Endothelial cell of umbilical vein (primary cell): ENCODE measurements at regions not wholly inside any gene's neighbourhood (a gene's known extent, or its start where the extent isn't known, plus 50 kb on each side); places are given as distances from the start of the nearest gene placed in this dataset.

Source experiments
- BruUV-seq: library from RNA; stranded (reverse); fragments of 400-500 nt; replicated peaks from 2 replicates; lab custom pipeline; 2021; lab: Mats Ljungman, UMichigan
- CTCF ChIA-PET: fragments of 300-600, 350-600 bp; sonication (Branson Sonifier 250); formaldehyde crosslinking; loops from one replicate; lab custom pipeline; 2021; ENCODE audit warnings: antibody characterized with exemption, inconsistent platforms; lab: Charles Lee
- POLR2A ChIA-PET: fragments of 300-600, 350-600 bp; sonication (Branson Sonifier 250); formaldehyde crosslinking; loops from one replicate; lab custom pipeline; 2021; ENCODE audit warnings: antibody characterized with exemption, inconsistent platforms; lab: Charles Lee
- DNase-seq: peaks from one replicate; pipeline ENCODE4 v3.0.0-alpha.2; 2011; ENCODE audit warnings: low read depth, low spot score
- FAIRE-seq: peaks from 2 replicates; lab custom pipeline; 2011; peaks lifted over from hg19 to GRCh38; lab: Jason Lieb, UNC
- H2AFZ ChIP-seq: 2 replicates; pipeline ENCODE4 v1.6.0; 2012; ENCODE audit warnings: low read depth, low read length, control low read depth, inconsistent platforms
- H3K27ac ChIP-seq: 2 replicates; pipeline ENCODE4 v1.5.1; 2011; ENCODE audit warnings: low read depth, mild to moderate bottlenecking, control low read depth, low read length, moderate library complexity; ENCODE audit not compliant: insufficient read depth
- H3K27me3 ChIP-seq, 2 experiments: 2 replicates each; pipeline versions ENCODE4 v1.6.0 to v1.6.1; 2011; ENCODE audit warnings: low read length in 2 of 2, mixed read lengths in 1 of 2; ENCODE audit not compliant: control insufficient read depth in 2 of 2, insufficient read depth in 2 of 2
- H3K36me3 ChIP-seq, 2 experiments: 2 replicates in 1 of 2; 3 replicates in 1 of 2; pipeline ENCODE4 v1.5.1; 2011; ENCODE audit warnings: low read length in 2 of 2, mild to moderate bottlenecking in 1 of 2, moderate library complexity in 1 of 2; ENCODE audit not compliant: control insufficient read depth in 2 of 2, insufficient read depth in 2 of 2; ENCODE audit errors: extremely low read depth in 1 of 2
- H3K4me1 ChIP-seq: 3 replicates; pipeline ENCODE4 v1.5.1; 2011; ENCODE audit warnings: mild to moderate bottlenecking, low read length; ENCODE audit not compliant: control insufficient read depth, insufficient read depth; ENCODE audit errors: extremely low read depth
- H3K4me2 ChIP-seq: 2 replicates; pipeline ENCODE4 v1.6.1; 2011; ENCODE audit warnings: low read length, control low read depth, mixed read lengths; ENCODE audit not compliant: insufficient read depth
- H3K4me3 ChIP-seq, 3 experiments: fragments of 200-600 bp in 1 of 3; sonication (generic), shearing (Covaris generic) in 1 of 3; replicated peaks in 1 of 3; 2 replicates each; pipeline ENCODE4 v1.5.1; 2011 to 2016; ENCODE audit warnings: control low read depth in 3 of 3, low read length in 3 of 3, mild to moderate bottlenecking in 2 of 3, inconsistent platforms in 1 of 3, low read depth in 1 of 3, moderate library complexity in 1 of 3; ENCODE audit not compliant: insufficient read depth in 1 of 3
- H3K79me2 ChIP-seq: 2 replicates; pipeline ENCODE4 v1.6.0; 2012; ENCODE audit warnings: low read length, inconsistent platforms; ENCODE audit not compliant: control insufficient read depth, insufficient read depth
- H3K9ac ChIP-seq: replicated peaks from 2 replicates; pipeline ENCODE3; 2011; ENCODE audit warnings: low read length, control low read depth; ENCODE audit not compliant: insufficient read depth; ENCODE audit errors: extremely low read depth
- H3K9me1 ChIP-seq: replicated peaks from 3 replicates; pipeline ENCODE4 v1.6.0; 2011; ENCODE audit warnings: mild to moderate bottlenecking, low read length; ENCODE audit not compliant: control insufficient read depth, insufficient read depth; ENCODE audit errors: extremely low read depth
- H3K9me3 ChIP-seq: replicated peaks from 2 replicates; pipeline ENCODE4 v1.5.1; 2012; ENCODE audit warnings: low read length, inconsistent platforms; ENCODE audit not compliant: control insufficient read depth, insufficient read depth
- H4K20me1 ChIP-seq: replicated peaks from 2 replicates; pipeline ENCODE3; 2011; ENCODE audit warnings: mild to moderate bottlenecking, low read length; ENCODE audit not compliant: control insufficient read depth, insufficient read depth; ENCODE audit errors: extremely low read depth
- EZH2 ChIP-seq: IDR thresholded peaks from 2 replicates; pipeline ENCODE4 v1.6.1; 2012; ENCODE audit warnings: borderline replicate concordance, low read depth, mild to moderate bottlenecking, moderate library complexity, low read length, inconsistent platforms; ENCODE audit not compliant: severe bottlenecking
- MYC ChIP-seq: IDR thresholded peaks from one replicate; pipeline ENCODE4 v1.6.1; 2011; ENCODE audit warnings: mild to moderate bottlenecking, low read depth, low read length
- POLR2A ChIP-seq: IDR thresholded peaks from 2 replicates; pipeline ENCODE4 v1.6.1; 2012; ENCODE audit warnings: low read depth, mild to moderate bottlenecking, control low read depth, low read length
- dilution Hi-C: fragments of 300-500 bp; cut with MboI; formaldehyde crosslinking; loops from one replicate; pipeline ENCODE4 v1.15.0; 2019; ENCODE audit warnings: low sequenced_read_pairs; ENCODE audit not compliant: extremely low pct_ligation_motif_present
- intact Hi-C: fragments of 100-400 bp; cut with micrococcal nuclease; formaldehyde crosslinking; loops from one replicate; pipeline ENCODE4 v1.10.0; 2022
- TF ChIP-seq, protein P1 (sequence below): IDR thresholded peaks from 2 replicates; pipeline ENCODE4 v1.6.1; 2011; ENCODE audit not compliant: insufficient read depth, insufficient read length
- TF ChIP-seq, protein P2 (sequence below), 2 donors: IDR thresholded peaks; 1 replicate in 1 of 2; 2 replicates in 1 of 2; pipeline ENCODE4 v1.5.1; 2011; ENCODE audit warnings: low read length in 2 of 2, mild to moderate bottlenecking in 2 of 2, moderate library complexity in 2 of 2, control low read depth in 1 of 2, inconsistent platforms in 1 of 2, low read depth in 1 of 2; ENCODE audit not compliant: insufficient read depth in 1 of 2; ENCODE audit errors: extremely low read depth in 1 of 2

DNA sequence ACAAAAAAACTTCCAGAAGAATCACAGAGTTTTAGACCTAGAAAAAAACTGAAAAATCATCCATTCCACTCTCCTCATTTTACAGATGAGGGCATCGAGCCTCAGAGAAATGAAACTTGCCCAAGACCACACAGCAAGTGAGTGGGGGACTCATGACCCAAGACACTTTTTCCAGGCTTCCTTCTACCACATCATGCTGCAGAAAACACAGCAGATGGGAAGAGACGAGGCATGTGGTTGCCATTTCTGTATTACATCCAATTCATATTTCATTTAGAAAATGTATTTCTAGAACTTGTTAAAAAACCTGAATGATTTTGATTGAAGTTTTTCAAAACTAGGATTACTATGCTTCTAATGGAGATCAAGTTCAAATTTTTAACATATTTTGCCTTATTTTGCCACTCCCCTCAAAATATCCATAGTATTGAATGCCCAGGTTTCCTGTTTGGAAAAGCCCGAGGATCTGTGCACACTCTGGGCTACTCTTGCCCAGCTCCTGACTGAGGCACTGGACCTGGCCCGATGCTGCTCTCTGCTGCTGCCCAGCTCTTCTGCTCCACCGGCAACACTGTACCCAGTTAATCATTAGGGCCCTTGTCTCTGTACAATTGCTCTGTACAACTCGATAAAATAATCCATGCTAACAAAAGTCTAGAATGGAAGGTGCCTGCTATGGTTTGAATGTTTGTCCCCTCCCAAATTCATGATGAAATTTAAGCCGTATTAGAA is 157.4 kb downstream of the EFNB2 start:
- BruUV-seq: no TSS peak
- no peaks in the 10 kb centered on the region for H3K36me3 ChIP-seq
- no peaks in the 10 kb centered on the region for H3K9me1 ChIP-seq
- FAIRE-seq (peak; percentile 24), DNase-seq (no peak)
- CTCF ChIA-PET: no interaction called here
- POLR2A ChIA-PET: no interaction called here
- H3K9ac ChIP-seq: no peak overlapping the region
- H3K4me2 ChIP-seq: no peak overlapping the region
- dilution Hi-C loops: no loop called here
- H2AFZ ChIP-seq: no peak overlapping the region
- intact Hi-C loops: loop anchor here (2.0 to 10.0 kb wide), 4 partner anchors 23 to 933 kb away; no protein-coding TSS in a partner anchor
- no peaks in the 10 kb centered on the region for H4K20me1 ChIP-seq
- TF ChIP-seq, protein P1, sequence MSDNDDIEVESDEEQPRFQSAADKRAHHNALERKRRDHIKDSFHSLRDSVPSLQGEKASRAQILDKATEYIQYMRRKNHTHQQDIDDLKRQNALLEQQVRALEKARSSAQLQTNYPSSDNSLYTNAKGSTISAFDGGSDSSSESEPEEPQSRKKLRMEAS: no peak
- TF ChIP-seq EZH2 (no peak), POLR2A (no peak), MYC (no peak)
- TF ChIP-seq, protein P2, sequence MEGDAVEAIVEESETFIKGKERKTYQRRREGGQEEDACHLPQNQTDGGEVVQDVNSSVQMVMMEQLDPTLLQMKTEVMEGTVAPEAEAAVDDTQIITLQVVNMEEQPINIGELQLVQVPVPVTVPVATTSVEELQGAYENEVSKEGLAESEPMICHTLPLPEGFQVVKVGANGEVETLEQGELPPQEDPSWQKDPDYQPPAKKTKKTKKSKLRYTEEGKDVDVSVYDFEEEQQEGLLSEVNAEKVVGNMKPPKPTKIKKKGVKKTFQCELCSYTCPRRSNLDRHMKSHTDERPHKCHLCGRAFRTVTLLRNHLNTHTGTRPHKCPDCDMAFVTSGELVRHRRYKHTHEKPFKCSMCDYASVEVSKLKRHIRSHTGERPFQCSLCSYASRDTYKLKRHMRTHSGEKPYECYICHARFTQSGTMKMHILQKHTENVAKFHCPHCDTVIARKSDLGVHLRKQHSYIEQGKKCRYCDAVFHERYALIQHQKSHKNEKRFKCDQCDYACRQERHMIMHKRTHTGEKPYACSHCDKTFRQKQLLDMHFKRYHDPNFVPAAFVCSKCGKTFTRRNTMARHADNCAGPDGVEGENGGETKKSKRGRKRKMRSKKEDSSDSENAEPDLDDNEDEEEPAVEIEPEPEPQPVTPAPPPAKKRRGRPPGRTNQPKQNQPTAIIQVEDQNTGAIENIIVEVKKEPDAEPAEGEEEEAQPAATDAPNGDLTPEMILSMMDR (IDR thresholded peaks at IDR 0.05; ENCODE audit: extremely low read depth in 1 of 2, insufficient read depth in 1 of 2, low read depth in 1 of 2, low read length in 2 of 2): no peak
- H3K4me3 ChIP-seq: no peak overlapping the region
- no peaks in the 10 kb centered on the region for H3K9me3 ChIP-seq
- no peaks in the 10 kb centered on the region for H3K79me2 ChIP-seq
- H3K4me1 ChIP-seq: peaks cover 27% of the 10 kb centered on the region
- H3K27ac ChIP-seq: no peak overlapping the region
- H3K27me3 ChIP-seq: no peaks in the 10 kb centered on the region
